H1 (cell line): ENCODE measurements at regions not wholly inside any gene's neighbourhood (a gene's known extent, or its start where the extent isn't known, plus 50 kb on each side); places are given as distances from the start of the nearest gene placed in this dataset.

ENCODE experiments used
- CTCF ChIA-PET: fragments of 300-600 bp; sonication (Branson Sonifier 250); formaldehyde crosslinking; loops from one replicate; lab custom pipeline; 2021; ENCODE audit not compliant: partially characterized antibody; lab: Charles Lee
- POLR2A ChIA-PET: fragments of 300-600 bp; sonication (Branson Sonifier 250); formaldehyde crosslinking; loops from one replicate; lab custom pipeline; 2021; ENCODE audit warnings: inconsistent platforms; ENCODE audit not compliant: partially characterized antibody; lab: Charles Lee
- DNase-seq, 2 experiments: peaks; one replicate each; pipeline versions ENCODE4 v3.0.0 to v3.0.0-alpha.2; 2010 to 2022; ENCODE audit warnings: low spot score in 2 of 2, low read depth in 1 of 2, mixed read lengths in 1 of 2
- FAIRE-seq: peaks from 2 replicates; lab custom pipeline; 2011; peaks lifted over from hg19 to GRCh38; lab: Jason Lieb, UNC
- H2AFZ ChIP-seq: 2 replicates; pipeline ENCODE4 v1.8.1; 2012; ENCODE audit warnings: low read length, inconsistent platforms
- H2AK5ac ChIP-seq: 2 replicates; pipeline ENCODE4 v1.6.1; 2013; ENCODE audit warnings: low read depth, low read length
- H2BK120ac ChIP-seq: replicated peaks from 2 replicates; pipeline ENCODE3; 2013; ENCODE audit warnings: low read depth, low read length, inconsistent platforms
- H2BK12ac ChIP-seq: 2 replicates; pipeline ENCODE4 v1.6.1; 2013; ENCODE audit warnings: low read depth, low read length
- H2BK15ac ChIP-seq: 2 replicates; pipeline ENCODE4 v1.6.1; 2013; ENCODE audit warnings: low read length
- H2BK20ac ChIP-seq: 2 replicates; pipeline ENCODE4 v1.6.1; 2013; ENCODE audit warnings: low read length
- H2BK5ac ChIP-seq: 2 replicates; pipeline ENCODE4 v1.6.1; 2013; ENCODE audit warnings: low read depth, low read length
- H3K14ac ChIP-seq: 2 replicates; pipeline ENCODE4 v1.6.1; 2013; ENCODE audit warnings: inconsistent platforms; ENCODE audit not compliant: insufficient read length
- H3K18ac ChIP-seq: 2 replicates; pipeline ENCODE4 v1.6.1; 2013; ENCODE audit warnings: low read length; ENCODE audit errors: extremely low read depth
- H3K23ac ChIP-seq: 2 replicates; pipeline ENCODE4 v1.6.1; 2013; ENCODE audit warnings: inconsistent platforms; ENCODE audit not compliant: insufficient read length
- H3K23me2 ChIP-seq: 2 replicates; pipeline ENCODE4 v1.6.1; 2013; ENCODE audit warnings: low read depth, low read length
- H3K27ac ChIP-seq: 2 replicates; pipeline ENCODE4 v1.6.1; 2011; ENCODE audit warnings: low read depth, low read length, inconsistent platforms
- H3K27me3 ChIP-seq, 4 experiments: replicated peaks in 1 of 4; 1 replicate in 1 of 4; 2 replicates in 3 of 4; pipeline versions ENCODE4 v1.6.1 to v1.8.1; 2011 to 2013; ENCODE audit warnings: low read length in 3 of 4, mild to moderate bottlenecking in 3 of 4, inconsistent platforms in 2 of 4, mixed read lengths in 2 of 4, moderate library complexity in 1 of 4; ENCODE audit not compliant: control insufficient read depth in 3 of 4, insufficient read depth in 3 of 4; ENCODE audit errors: extremely low read depth in 1 of 4
- H3K36me3 ChIP-seq, 4 experiments: 2 replicates each; pipeline versions ENCODE4 v1.6.1 to v1.8.1; 2011 to 2013; ENCODE audit warnings: mild to moderate bottlenecking in 4 of 4, low read length in 3 of 4, moderate library complexity in 2 of 4, control low read depth in 1 of 4, inconsistent platforms in 1 of 4; ENCODE audit not compliant: insufficient read depth in 4 of 4, control insufficient read depth in 2 of 4
- H3K4ac ChIP-seq: replicated peaks from 2 replicates; pipeline ENCODE3; 2013; ENCODE audit warnings: low read length, low read depth, mixed read lengths, inconsistent platforms; ENCODE audit not compliant: insufficient read length
- H3K4me1 ChIP-seq, 4 experiments: replicated peaks in 1 of 4; 1 replicate in 1 of 4; 2 replicates in 3 of 4; pipeline versions ENCODE4 v1.6.1 to v1.8.1; 2011 to 2013; ENCODE audit warnings: low read length in 3 of 4, inconsistent platforms in 2 of 4, mixed read lengths in 1 of 4; ENCODE audit not compliant: insufficient read depth in 4 of 4, control insufficient read depth in 3 of 4
- H3K4me2 ChIP-seq, 2 experiments: 2 replicates each; pipeline versions ENCODE4 v1.6.1 to v1.8.1; 2011 to 2013; ENCODE audit warnings: low read depth in 2 of 2, low read length in 2 of 2, control low read depth in 1 of 2, inconsistent platforms in 1 of 2, mild to moderate bottlenecking in 1 of 2; ENCODE audit not compliant: insufficient read depth in 1 of 2
- H3K4me3 ChIP-seq, 4 experiments: fragments of 200-600, 300-600 bp in 1 of 4; sonication (generic), shearing (Covaris generic), sonication (Bioruptor Twin) in 1 of 4; 2 replicates each; pipeline versions ENCODE4 v1.5.1 to v1.8.1; 2011 to 2016; ENCODE audit warnings: low read length in 4 of 4, low read depth in 3 of 4, control low read depth in 2 of 4, inconsistent platforms in 2 of 4, mild to moderate bottlenecking in 2 of 4, mixed read lengths in 1 of 4, moderate library complexity in 1 of 4; ENCODE audit not compliant: insufficient read depth in 2 of 4; ENCODE audit errors: extremely low read depth in 1 of 4
- H3K56ac ChIP-seq: replicated peaks from 2 replicates; pipeline ENCODE3; 2013; ENCODE audit warnings: low read depth, mild to moderate bottlenecking, mixed read lengths, low read length, inconsistent platforms; ENCODE audit not compliant: insufficient read length
- H3K79me1 ChIP-seq: 2 replicates; pipeline ENCODE4 v1.6.1; 2013; ENCODE audit warnings: low read depth, low read length, control low read depth
- H3K79me2 ChIP-seq, 2 experiments: 2 replicates each; pipeline versions ENCODE4 v1.6.1 to v1.8.1; 2012 to 2013; ENCODE audit warnings: low read length in 2 of 2, mild to moderate bottlenecking in 2 of 2, inconsistent platforms in 1 of 2; ENCODE audit not compliant: insufficient read depth in 2 of 2, control insufficient read depth in 1 of 2
- H3K9ac ChIP-seq, 4 experiments: replicated peaks in 1 of 4; 1 replicate in 1 of 4; 2 replicates in 3 of 4; pipeline versions ENCODE4 v1.6.1 to v1.8.1; 2011 to 2013; ENCODE audit warnings: low read depth in 3 of 4, low read length in 3 of 4, control low read depth in 2 of 4, mild to moderate bottlenecking in 2 of 4, moderate library complexity in 2 of 4, inconsistent platforms in 1 of 4; ENCODE audit errors: extremely low read depth in 1 of 4
- H3K9me3 ChIP-seq, 2 experiments: 2 replicates each; pipeline versions ENCODE4 v1.6.1 to v1.8.1; 2012 to 2013; ENCODE audit warnings: mild to moderate bottlenecking in 2 of 2, moderate library complexity in 2 of 2, control low read depth in 1 of 2, inconsistent platforms in 1 of 2, low read depth in 1 of 2, low read length in 1 of 2, mixed read lengths in 1 of 2; ENCODE audit not compliant: insufficient read depth in 2 of 2
- H4K20me1 ChIP-seq, 2 experiments: replicated peaks in 1 of 2; 2 replicates each; pipeline versions ENCODE3 to v1.8.1; 2011 to 2013; ENCODE audit warnings: inconsistent platforms in 2 of 2, low read length in 2 of 2, mild to moderate bottlenecking in 1 of 2; ENCODE audit not compliant: insufficient read depth in 2 of 2, control insufficient read depth in 1 of 2
- H4K5ac ChIP-seq: 2 replicates; pipeline ENCODE4 v1.6.1; 2013; ENCODE audit warnings: low read length, low read depth, mixed read lengths, inconsistent platforms; ENCODE audit not compliant: insufficient read length
- H4K8ac ChIP-seq: 2 replicates; pipeline ENCODE4 v1.8.0; 2013; ENCODE audit warnings: mild to moderate bottlenecking, moderate library complexity, low read length, inconsistent platforms; ENCODE audit not compliant: insufficient read depth; ENCODE audit errors: extremely low read depth
- H4K91ac ChIP-seq: replicated peaks from 2 replicates; pipeline ENCODE3; 2013; ENCODE audit warnings: low read length, mixed read lengths, inconsistent platforms; ENCODE audit not compliant: insufficient read length
- EGR1 ChIP-seq: IDR thresholded peaks from 2 replicates; pipeline ENCODE4 v1.6.1; 2011; ENCODE audit warnings: low read depth, low read length, borderline replicate concordance
- GABPA ChIP-seq: IDR thresholded peaks from 2 replicates; pipeline ENCODE4 v1.6.1; 2011; ENCODE audit warnings: mild to moderate bottlenecking, low read length, moderate library complexity, borderline replicate concordance; ENCODE audit not compliant: insufficient read depth
- HDAC2 ChIP-seq, 2 experiments: fragments of 300-600 bp in 1 of 2; sonication (generic) in 1 of 2; IDR thresholded peaks; 2 replicates each; pipeline ENCODE4 v1.6.1; 2011 to 2012; ENCODE audit warnings: low read depth in 2 of 2, low read length in 2 of 2, mild to moderate bottlenecking in 2 of 2, moderate library complexity in 2 of 2, borderline replicate concordance in 1 of 2, inconsistent platforms in 1 of 2
- MAFK ChIP-seq: IDR thresholded peaks from 2 replicates; pipeline ENCODE4 v1.6.1; 2012; ENCODE audit warnings: low read depth, mild to moderate bottlenecking, improper control_type of control experiment, low read length
- RBBP5 ChIP-seq: IDR thresholded peaks from 2 replicates; pipeline ENCODE4 v1.7.1; 2012; ENCODE audit warnings: low read depth, mild to moderate bottlenecking, inconsistent platforms, low read length, moderate library complexity, borderline replicate concordance
- SIRT6 ChIP-seq: IDR thresholded peaks from one replicate; pipeline ENCODE4 v1.7.1; 2012; ENCODE audit warnings: low read length, inconsistent platforms
- SP4 ChIP-seq: IDR thresholded peaks from 2 replicates; pipeline ENCODE4 v1.6.1; 2012; ENCODE audit warnings: low read length, inconsistent platforms
- WGBS, 2 experiments: shearing (Covaris generic) in 1 of 2; methylation state at CpG; one replicate each; pipeline versions ENCODE4 v1.1.6 to v1.1.7; 2013 to 2015; ENCODE audit warnings: low lambda C conversion rate in 2 of 2, mixed read lengths in 2 of 2, inconsistent platforms in 1 of 2, low coverage in 1 of 2, missing lambda C conversion rate in 1 of 2; ENCODE audit not compliant: insufficient replicate concordance in 2 of 2, insufficient coverage in 1 of 2, insufficient read length in 1 of 2; ENCODE audit errors: extremely low coverage in 1 of 2, missing lambda C conversion rate in 1 of 2; 5-methylcytosine and 5-hydroxymethylcytosine counted together

DNA sequence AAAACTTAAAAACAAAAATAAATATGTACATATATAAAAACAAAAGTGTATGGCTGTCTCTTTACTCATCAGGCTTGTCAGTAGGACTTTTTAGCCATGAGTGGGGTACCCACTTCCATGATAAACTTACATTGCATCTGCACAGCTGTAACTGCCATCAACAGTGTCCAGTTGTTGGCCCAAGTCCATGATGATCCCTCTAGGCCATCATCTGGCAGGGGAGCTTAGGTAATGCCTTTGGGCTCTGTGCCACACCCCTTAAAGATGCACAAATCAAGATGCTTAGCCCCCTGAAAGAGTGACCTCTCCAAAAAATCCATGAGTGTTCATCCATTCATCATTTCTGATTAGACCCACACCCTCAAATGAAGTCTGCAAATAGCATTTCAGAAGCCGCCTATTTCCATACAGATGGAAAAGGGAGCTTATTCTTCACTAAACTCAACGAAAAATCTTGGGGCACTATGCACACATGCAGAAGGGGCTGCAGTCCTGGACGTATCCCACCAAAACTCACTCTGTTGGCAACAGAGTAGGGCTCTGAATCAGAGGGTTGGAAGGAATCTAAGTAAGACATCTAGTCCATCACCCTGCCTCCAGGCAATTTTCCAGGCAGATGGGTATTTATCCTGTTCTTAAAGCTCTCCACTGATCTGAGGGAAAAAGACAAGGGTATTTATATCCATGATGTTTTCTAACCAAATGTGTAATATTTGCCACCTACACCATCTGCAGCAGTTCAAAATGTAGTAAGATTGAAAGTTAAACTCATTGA lies 691.0 kb downstream of the ZEB2 start:
- no peak for DNase-seq
- Histone ChIP-seq H3K27me3 (no peaks in the 10 kb centered on the region), H4K91ac (no peak overlapping the region), H3K23me2 (no peaks in the 10 kb centered on the region), H3K4me1 (peaks cover 0 to 12% (median 5%) of the 10 kb centered on the region in 4 experiments; a peak in 3 of 7 replicates), H3K9ac (no peak overlapping the region), H2BK120ac (no peak overlapping the region), H3K4ac (no peak overlapping the region), H3K4me2 (no peak overlapping the region), H3K9me3 (no peaks in the 10 kb centered on the region), H2BK15ac (no peak overlapping the region), H2BK5ac (no peak overlapping the region), H3K27ac (no peak overlapping the region), H4K8ac (no peak overlapping the region), H2AK5ac (no peak overlapping the region), H3K14ac (no peak overlapping the region), H3K4me3 (no peak overlapping the region), H2BK20ac (no peak overlapping the region), H3K36me3 (no peaks in the 10 kb centered on the region), H2AFZ (no peak overlapping the region), H3K79me1 (no peaks in the 10 kb centered on the region), H3K18ac (no peak overlapping the region), H3K56ac (no peak overlapping the region), H2BK12ac (no peak overlapping the region), H4K5ac (no peak overlapping the region), H3K23ac (no peak overlapping the region), H3K79me2 (no peaks in the 10 kb centered on the region), H4K20me1 (no peaks in the 10 kb centered on the region)
- ChIA-PET CTCF (interaction anchor here (0.6 to 1.5 kb wide), 2 partner anchors 12 to 1924 kb away, joined by 3 to 7 read pairs; no protein-coding TSS in a partner anchor), POLR2A (no interaction called here)
- no peak for FAIRE-seq
- 100% methylated on average over 3 of the region's 3 CpGs; no CpG with 5 or more reads in 1 of the 2 experiments for WGBS, 2 experiments
- TF ChIP-seq RBBP5 = no peak
- no peak for TF ChIP-seq SIRT6
- no peak for TF ChIP-seq GABPA
- TF ChIP-seq SP4 = no peak
- no peak for TF ChIP-seq HDAC2 (IDR thresholded peaks at IDR 0.05; ENCODE audit: borderline replicate concordance in 1 of 2, low read depth in 2 of 2, low read length in 2 of 2)
- TF ChIP-seq MAFK = no peak
- no peak for TF ChIP-seq EGR1
